ENCODE measurements at regions not wholly inside any gene's neighbourhood (a gene's known extent, or its start where the extent isn't known, plus 50 kb on each side); places are given as distances from the start of the nearest gene placed in this dataset.
"Not testable (repeated sequence)": the region's sequence is repeated elsewhere in the genome, so short reads cannot be mapped to it uniquely, and the experiment has no call there.

GRCh38 chr4:112003231-112003907 is 141.9 kb upstream of the FAM241A start:
- no peak for DNase-seq (ENCODE audit: low read depth in 3 of 3)

- DNase-seq (ENCODE audit: low read depth in 3 of 3) = no peak
Observed at GRCh38 chr4:112005027-112005426, 140.2 kb upstream of the FAM241A start.

GRCh38 chr4:112007391-112007790 is 137.9 kb upstream of the FAM241A start:
- DNase-seq (ENCODE audit: low read depth in 3 of 3) = no peak

- no peak for DNase-seq (ENCODE audit: low read depth in 3 of 3)
Observed at GRCh38 chr4:112015960-112016359, 129.3 kb upstream of the FAM241A start.

GRCh38 chr4:112023402-112023950 is 121.8 kb upstream of the FAM241A start:
- DNase-seq (ENCODE audit: low read depth in 3 of 3) = no peak

- no peak for DNase-seq (ENCODE audit: low read depth in 3 of 3)
Observed at GRCh38 chr4:112026058-112026457, 119.2 kb upstream of the FAM241A start.

- DNase-seq (ENCODE audit: low read depth in 3 of 3) = no peak
Observed at GRCh38 chr4:112029771-112030171, 115.5 kb upstream of the FAM241A start.

- no peak for DNase-seq (ENCODE audit: low read depth in 3 of 3)
Observed at GRCh38 chr4:112031712-112032328, 113.4 kb upstream of the FAM241A start.

GRCh38 chr4:112036886-112037285 is 108.4 kb upstream of the FAM241A start:
- DNase-seq (ENCODE audit: low read depth in 3 of 3) = no peak

- no peak for DNase-seq (ENCODE audit: low read depth in 3 of 3)
Observed at GRCh38 chr4:112038861-112039260, 106.4 kb upstream of the FAM241A start.

GRCh38 chr4:112049119-112049518 is 96.1 kb upstream of the FAM241A start:
- DNase-seq (ENCODE audit: low read depth in 3 of 3) = not testable (repeated sequence)

- no peak for DNase-seq (ENCODE audit: low read depth in 3 of 3)
Observed at GRCh38 chr4:112053825-112054350, 91.4 kb upstream of the FAM241A start.

GRCh38 chr4:112055100-112055499 is 90.2 kb upstream of the FAM241A start:
- no peak for DNase-seq (ENCODE audit: low read depth in 3 of 3)

GRCh38 chr4:112057470-112057869 is 87.8 kb upstream of the FAM241A start:
- DNase-seq (ENCODE audit: low read depth in 3 of 3) = no peak

GRCh38 chr4:112058433-112058832 is 86.8 kb upstream of the FAM241A start:
- no peak for DNase-seq (ENCODE audit: low read depth in 3 of 3)

- no peak for DNase-seq (ENCODE audit: low read depth in 3 of 3)
Observed at GRCh38 chr4:112060212-112060611, 85.0 kb upstream of the FAM241A start.

- no peak for DNase-seq (ENCODE audit: low read depth in 3 of 3)
Observed at GRCh38 chr4:112061207-112061817, 83.9 kb upstream of the FAM241A start.

GRCh38 chr4:112063260-112063659 is 82.0 kb upstream of the FAM241A start:
- no peak for DNase-seq (ENCODE audit: low read depth in 3 of 3)

GRCh38 chr4:112069110-112069509 is 76.1 kb upstream of the FAM241A start:
- DNase-seq (ENCODE audit: low read depth in 3 of 3) = no peak

GRCh38 chr4:112073181-112073580 is 72.1 kb upstream of the FAM241A start:
- no peak for DNase-seq (ENCODE audit: low read depth in 3 of 3)

- DNase-seq (ENCODE audit: low read depth in 3 of 3) = peak in 1 of 3 donors; percentile 4
Observed at GRCh38 chr4:112075129-112075753, 70.0 kb upstream of the FAM241A start.

- DNase-seq (ENCODE audit: low read depth in 3 of 3) = no peak
Observed at GRCh38 chr4:112075906-112076305, 69.3 kb upstream of the FAM241A start.

Data from stimulated activated CD4-positive, alpha-beta T cell treated with anti-CD3 and anti-CD28 coated beads, TNF-alpha, amount 100 ng/mL, for 48 hours (primary cell).